ENCODE measurements at regions not wholly inside any gene's neighbourhood (a gene's known extent, or its start where the extent isn't known, plus 50 kb on each side); places are given as distances from the start of the nearest gene placed in this dataset.
"Not testable (repeated sequence)": the region's sequence is repeated elsewhere in the genome, so short reads cannot be mapped to it uniquely, and the experiment has no call there.

GRCh38 chr15:81725590-81725989 lies 320.2 kb downstream of the MEX3B start:
- no peak for DNase-seq (ENCODE audit: low read depth)

- DNase-seq (ENCODE audit: low read depth), result no peak
These were observed 321.3 kb downstream of the MEX3B start for GRCh38 chr15:81724536-81724935.

- DNase-seq (ENCODE audit: low read depth), result no peak
These were observed 322.1 kb downstream of the MEX3B start for GRCh38 chr15:81723701-81724100.

- DNase-seq (ENCODE audit: low read depth), result no peak
These were observed 322.6 kb downstream of the MEX3B start for GRCh38 chr15:81723113-81723651.

- not testable (repeated sequence) for DNase-seq (ENCODE audit: low read depth)
These were observed 329.4 kb downstream of the MEX3B start for GRCh38 chr15:81716468-81716867.

GRCh38 chr15:81710328-81710727 lies 335.5 kb downstream of the MEX3B start:
- DNase-seq (ENCODE audit: low read depth), result no peak

- not testable (repeated sequence) for DNase-seq (ENCODE audit: low read depth)
These were observed 332.9 kb upstream of the TMC3 start for GRCh38 chr15:81706816-81707346.

GRCh38 chr15:81705727-81706126 lies 331.7 kb upstream of the TMC3 start:
- not testable (repeated sequence) for DNase-seq (ENCODE audit: low read depth)

GRCh38 chr15:81686021-81686420 lies 312.0 kb upstream of the TMC3 start:
- no peak for DNase-seq (ENCODE audit: low read depth)

GRCh38 chr15:81685237-81685636 lies 311.2 kb upstream of the TMC3 start:
- no peak for DNase-seq (ENCODE audit: low read depth)

GRCh38 chr15:81680829-81681228 lies 306.8 kb upstream of the TMC3 start:
- DNase-seq (ENCODE audit: low read depth), result no peak

- DNase-seq (ENCODE audit: low read depth), result no peak
These were observed 292.8 kb upstream of the TMC3 start for GRCh38 chr15:81666839-81667238.

- no peak for DNase-seq (ENCODE audit: low read depth)
These were observed 287.0 kb upstream of the TMC3 start for GRCh38 chr15:81660976-81661375.

GRCh38 chr15:81653259-81653658 lies 279.2 kb upstream of the TMC3 start:
- no peak for DNase-seq (ENCODE audit: low read depth)

GRCh38 chr15:81645470-81645869 lies 271.5 kb upstream of the TMC3 start:
- DNase-seq (ENCODE audit: low read depth), result no peak

GRCh38 chr15:81643771-81644170 lies 269.8 kb upstream of the TMC3 start:
- no peak for DNase-seq (ENCODE audit: low read depth)

GRCh38 chr15:81642451-81642990 lies 268.5 kb upstream of the TMC3 start:
- no peak for DNase-seq (ENCODE audit: low read depth)

- not testable (repeated sequence) for DNase-seq (ENCODE audit: low read depth)
These were observed 262.1 kb upstream of the TMC3 start for GRCh38 chr15:81636064-81636463.

GRCh38 chr15:81633889-81634288 lies 259.9 kb upstream of the TMC3 start:
- no peak for DNase-seq (ENCODE audit: low read depth)

- DNase-seq (ENCODE audit: low read depth), result no peak
These were observed 251.9 kb upstream of the TMC3 start for GRCh38 chr15:81625896-81626295.

GRCh38 chr15:81619002-81619401 lies 245.0 kb upstream of the TMC3 start:
- no peak for DNase-seq (ENCODE audit: low read depth)

GRCh38 chr15:81612631-81613030 lies 238.6 kb upstream of the TMC3 start:
- no peak for DNase-seq (ENCODE audit: low read depth)

- DNase-seq (ENCODE audit: low read depth), result no peak
These were observed 237.7 kb upstream of the TMC3 start for GRCh38 chr15:81611679-81612078.

Measured in HT1080 (cell line).